ENCODE measurements at regions not wholly inside any gene's neighbourhood (a gene's known extent, or its start where the extent isn't known, plus 50 kb on each side); places are given as distances from the start of the nearest gene placed in this dataset.

DNA sequence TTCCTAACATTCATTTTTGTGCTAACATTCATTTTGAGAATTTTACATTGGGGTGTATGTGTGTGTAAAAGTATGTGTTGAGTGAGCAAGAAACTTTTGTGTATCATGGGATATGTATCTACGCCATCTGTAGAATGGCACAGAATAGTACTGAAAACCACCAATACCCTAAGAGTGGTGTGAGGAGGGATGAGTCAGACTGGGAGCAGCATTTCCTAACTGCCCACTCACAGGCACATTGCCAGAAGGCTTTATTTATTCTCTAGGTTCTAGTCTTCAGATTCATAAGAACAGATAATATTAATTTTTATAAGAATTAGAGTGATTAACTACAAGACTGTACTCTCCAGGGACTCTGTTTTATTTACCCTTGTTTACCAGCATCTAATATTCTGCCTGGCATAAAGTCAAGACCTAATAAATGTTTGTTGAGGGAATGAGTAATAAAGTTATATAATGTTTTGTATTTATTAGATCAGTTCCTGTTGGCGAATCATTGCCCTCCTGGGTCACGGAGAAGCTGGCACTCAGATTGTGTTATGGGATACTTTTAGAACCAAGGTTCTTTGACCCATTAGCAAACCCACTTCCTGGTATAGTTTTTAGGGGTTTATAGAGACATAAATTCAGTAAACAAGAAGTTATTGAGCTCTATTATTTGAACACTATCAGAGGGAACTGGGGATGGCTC, 159.1 kb upstream of the PPP2R2B start:
- DNase-seq (ENCODE audit: low spot score): peak; percentile 73

DNA sequence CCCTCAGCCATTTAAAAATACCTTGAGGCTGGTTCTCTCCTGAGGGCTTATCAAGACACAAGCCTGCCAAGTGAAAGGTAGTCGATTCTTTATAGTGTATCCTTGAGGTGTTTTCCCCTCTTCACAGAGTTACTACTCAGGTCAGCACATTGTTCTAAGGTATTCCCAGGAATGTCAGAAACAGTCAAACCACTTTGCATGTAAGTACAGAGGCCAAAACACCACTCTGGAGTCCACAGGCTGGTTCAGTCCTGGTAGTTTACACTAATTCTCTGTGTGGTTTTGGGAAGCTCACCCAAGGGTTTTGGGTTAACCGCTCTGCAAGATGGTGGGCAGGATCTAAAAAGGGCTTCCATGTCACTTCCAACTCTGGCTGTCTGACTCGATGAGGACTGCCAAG, 162.3 kb upstream of the PPP2R2B start:
- DNase-seq (ENCODE audit: low spot score): no peak

DNA sequence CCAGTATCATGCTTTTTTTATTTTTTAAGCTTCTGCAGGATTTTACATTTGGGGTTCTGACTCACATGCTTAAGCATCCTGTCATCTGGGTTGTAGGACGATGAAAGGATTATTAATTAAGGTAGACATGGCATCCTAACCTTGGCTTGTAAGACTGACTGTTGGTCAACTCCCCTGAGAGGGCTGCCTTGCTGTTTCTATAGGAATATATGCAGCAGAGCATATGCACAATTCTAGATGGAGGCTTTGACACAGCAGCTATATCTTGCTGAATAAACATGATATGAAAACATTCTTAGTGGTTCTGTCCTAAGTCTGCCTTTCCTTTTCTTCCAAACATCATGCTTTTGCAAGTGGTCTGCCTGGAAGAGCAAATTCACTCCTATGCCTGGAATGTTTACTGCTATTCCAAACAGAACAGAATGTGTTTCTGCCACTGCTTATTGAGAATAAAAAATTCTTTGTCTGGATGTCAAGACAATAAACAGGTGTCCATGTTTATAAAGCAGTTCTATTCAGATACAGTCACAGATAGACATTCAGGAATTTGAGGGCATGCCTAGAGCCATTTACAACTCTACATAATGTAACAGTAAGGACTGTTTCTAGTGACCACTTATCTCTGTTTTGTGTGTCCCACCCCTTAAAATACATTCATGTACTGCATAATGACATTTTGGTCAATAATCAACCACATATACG, 166.2 kb upstream of the PPP2R2B start:
- no peak for DNase-seq (ENCODE audit: low spot score)

DNA sequence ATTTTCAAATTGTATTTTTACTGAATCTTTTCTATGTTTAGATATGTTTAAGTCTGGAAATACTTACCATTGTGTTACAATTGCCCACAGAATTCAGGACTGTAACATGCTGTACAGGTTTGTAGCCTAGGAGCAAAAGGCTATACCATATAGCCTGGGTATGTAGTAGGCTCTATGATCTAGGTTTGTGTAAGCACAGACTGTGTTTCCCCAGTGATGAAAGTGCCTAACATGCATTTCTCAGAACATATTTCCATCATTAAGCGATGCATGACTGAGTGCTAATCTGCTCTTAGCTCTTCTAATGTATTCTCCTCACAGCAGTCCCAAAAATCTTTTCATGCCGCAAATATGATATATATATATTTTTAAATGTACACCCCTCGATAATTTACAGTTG, 166.7 kb upstream of the PPP2R2B start:
- DNase-seq (ENCODE audit: low spot score): no peak

DNA sequence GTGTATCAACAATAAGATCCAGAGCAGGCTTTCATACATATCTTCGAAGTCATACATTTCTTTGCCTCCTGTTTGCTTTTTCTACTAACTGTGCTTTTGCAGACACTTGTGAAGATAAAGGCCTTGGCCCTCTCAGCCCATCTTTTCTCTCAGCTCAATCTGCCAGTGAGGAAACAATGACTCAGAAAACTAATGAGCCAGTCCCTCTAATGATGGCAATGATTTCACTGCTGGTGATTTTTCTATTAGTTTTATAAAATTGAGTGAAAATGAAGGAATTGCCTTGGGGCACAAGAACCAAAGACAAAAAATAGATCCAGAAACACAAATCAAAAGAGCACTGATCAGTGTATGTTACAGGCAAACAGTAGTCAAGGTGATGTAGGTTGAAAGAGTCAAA, 167.7 kb upstream of the PPP2R2B start:
- no peak for DNase-seq (ENCODE audit: low spot score)

DNA sequence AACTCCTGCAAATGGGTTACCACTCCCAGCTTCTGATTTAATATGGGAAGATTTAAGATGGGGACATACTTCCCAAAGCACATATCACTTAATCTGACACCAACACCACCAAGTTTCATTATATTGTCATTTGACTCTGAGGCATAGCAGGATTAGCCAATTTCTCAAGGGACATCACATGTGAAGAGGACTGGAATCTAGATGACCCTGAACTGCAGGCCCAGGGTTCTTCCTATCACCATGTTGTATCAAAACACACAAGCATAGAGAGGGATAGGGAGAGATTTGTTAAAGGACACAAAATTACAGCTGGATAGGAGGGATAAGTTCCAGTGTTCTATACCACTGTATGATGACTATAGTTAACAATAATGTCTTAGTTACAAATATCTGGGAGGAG, 168.3 kb upstream of the PPP2R2B start:
- DNase-seq (ENCODE audit: low spot score): no peak

DNA sequence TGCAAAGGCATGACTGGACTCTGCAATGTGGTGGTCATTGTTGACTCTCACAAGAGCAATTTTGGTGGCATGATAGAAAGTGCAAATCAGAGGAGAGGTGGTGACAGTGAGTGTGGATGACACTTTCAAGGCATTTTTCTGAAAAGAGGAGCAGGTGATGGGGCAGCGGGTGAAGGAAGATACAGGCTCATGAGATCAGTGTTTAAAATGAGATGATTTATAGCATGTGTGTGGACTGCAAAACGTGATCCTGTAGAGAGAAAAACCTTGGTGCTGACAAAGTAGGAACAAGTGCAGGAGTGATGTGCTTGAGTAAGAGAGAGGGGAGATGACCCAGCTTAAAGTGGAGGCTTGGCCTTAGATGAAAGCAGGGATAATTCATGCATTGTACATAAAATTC, 171.2 kb upstream of the PPP2R2B start:
- no peak for DNase-seq (ENCODE audit: low spot score)

DNA sequence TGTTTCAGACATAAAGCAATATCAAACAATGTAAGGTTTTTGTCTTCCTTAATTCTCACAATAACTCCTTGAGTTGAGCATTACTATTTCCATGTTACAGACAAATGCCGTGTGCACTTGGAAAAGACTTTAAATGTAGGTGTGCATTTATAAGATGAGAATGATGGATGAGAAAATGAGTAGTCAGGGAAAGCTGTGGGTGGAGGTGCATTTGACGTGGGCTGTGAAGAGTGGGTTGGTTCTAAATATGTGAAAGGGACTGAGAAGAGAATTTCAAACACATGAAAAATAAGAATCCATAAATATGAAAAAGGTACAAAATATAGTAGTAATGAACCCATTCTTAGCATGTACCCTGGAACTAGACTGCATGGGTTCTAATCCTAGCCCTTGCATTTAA, 171.6 kb upstream of the PPP2R2B start:
- DNase-seq (ENCODE audit: low spot score): no peak

DNA sequence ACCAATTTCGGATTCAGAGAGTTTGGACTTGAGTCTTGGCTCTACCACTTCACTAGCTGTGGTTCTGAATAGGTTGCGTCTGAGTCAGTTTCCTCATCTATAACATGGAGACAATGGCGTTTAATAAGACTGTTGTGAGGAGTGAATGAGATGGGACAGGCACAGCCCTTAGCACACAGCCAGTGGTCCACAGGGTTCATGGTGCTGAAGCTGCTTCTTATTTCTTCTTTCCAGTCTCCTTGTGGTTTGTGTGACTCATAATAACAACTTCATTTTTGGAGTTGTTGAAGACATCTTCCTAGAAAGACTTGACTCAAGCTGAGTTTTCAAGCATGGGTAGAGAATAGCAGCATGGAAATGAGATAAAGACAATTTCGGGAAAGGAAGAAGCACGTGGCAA, 172.6 kb upstream of the PPP2R2B start:
- DNase-seq (ENCODE audit: low spot score): no peak

DNA sequence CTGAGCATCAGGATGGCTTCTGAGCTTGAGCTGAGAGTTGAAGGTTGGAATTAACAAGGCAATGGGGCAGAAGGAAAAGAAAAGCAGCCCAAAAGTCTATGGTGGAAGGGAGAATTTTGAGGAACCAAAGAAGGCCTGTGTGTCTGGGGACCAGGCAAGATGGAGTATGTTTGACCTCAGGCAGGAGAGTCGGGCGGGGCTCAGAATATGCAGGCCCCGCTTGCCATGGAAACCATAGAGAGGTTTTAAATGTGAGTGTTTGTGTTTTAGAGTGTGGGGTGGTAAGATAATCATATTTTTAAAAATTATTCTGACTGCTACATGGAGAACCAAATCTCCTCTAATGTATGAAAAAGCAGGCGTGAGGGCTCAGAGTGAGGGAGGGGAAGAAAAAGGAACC, 174.0 kb upstream of the PPP2R2B start:
- no peak for DNase-seq (ENCODE audit: low spot score)

DNA sequence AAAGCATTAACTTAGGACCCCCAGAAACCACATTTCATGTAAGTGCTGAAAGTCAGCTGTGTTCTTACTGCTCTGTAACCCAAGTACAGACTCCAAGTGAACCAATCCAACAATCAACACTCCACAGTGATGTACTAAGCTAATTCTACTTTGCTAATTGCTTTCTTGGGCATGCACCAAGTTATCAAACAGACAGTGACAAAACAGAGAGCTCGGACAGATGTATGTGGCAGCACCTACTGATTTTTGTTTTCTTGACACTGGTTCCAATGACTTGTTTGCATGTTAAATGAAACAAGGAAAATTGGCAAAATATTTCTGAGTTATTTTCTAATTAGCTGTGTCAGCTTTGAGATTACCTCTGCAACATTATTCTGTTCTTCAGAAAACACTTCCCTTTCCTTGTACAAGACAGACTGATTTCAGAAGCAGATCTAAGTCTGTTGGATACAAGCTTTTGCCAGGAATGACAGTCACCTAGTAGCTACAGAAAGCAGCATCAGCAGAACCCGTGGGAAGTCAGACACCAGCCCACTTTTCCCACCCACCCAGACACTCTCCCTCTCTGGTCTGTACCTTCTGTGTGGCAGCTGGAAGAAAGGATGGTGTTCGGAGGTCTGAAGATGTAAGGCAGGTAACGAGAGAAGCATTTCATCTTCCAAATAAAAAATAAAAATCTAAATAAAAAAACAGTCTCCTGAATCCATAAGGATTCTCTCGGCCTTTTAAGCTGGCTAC, 176.7 kb upstream of the PPP2R2B start:
- DNase-seq (ENCODE audit: low spot score): no peak

DNA sequence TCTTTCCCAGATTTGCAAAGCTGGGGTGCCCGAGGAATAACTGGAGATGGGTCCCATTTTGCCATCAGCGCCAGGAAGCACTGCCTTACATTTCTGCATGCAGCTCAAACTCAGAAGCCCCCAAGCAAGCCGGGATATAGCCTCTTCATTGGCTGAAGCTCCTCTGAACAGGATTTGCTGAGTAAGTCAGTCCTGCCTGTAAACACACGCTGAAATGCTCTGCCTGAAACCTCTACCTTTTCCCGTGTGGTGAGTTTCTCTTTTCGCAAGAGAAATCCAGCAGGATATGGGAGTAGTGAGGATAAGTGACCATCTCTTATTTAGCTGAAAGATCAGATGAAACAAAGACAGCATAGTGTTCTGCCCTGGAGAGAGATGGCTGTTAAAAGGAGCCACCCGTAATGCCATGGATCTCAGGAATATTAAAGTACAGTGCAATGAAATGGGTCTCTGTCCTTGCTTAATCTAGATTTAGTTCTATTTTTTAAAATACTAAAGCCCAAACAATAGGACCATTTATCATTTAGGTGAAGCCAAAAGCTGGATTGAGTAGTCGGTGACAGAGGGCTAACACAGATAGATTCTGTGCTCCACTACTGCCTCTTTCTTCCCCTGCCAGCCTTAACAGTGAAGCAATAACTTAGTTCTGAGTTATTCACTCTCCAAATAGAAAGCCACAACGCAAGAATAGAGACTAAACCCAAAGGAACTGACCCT, 177.5 kb upstream of the PPP2R2B start:
- DNase-seq (ENCODE audit: low spot score): no peak

DNA sequence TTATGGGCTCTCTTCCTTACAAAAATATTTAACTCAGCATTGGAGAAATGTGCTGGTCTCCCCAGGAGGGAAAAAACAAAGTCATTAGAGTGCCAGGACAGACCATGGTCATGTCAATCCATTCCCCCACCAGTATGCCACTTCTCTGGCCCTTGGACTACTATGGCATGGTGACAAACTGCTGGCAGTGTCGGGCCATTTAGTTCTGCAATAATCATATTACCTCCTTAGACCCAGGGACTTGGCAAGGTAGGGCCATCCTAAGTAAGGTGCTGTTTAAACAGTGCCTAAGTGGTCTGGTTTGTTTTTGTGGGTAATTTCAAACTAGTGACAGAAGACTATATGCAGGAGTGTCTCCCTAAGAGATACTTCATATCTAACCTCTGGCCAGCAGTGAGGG, 177.8 kb upstream of the STK32A start:
- DNase-seq (ENCODE audit: low spot score): no peak

DNA sequence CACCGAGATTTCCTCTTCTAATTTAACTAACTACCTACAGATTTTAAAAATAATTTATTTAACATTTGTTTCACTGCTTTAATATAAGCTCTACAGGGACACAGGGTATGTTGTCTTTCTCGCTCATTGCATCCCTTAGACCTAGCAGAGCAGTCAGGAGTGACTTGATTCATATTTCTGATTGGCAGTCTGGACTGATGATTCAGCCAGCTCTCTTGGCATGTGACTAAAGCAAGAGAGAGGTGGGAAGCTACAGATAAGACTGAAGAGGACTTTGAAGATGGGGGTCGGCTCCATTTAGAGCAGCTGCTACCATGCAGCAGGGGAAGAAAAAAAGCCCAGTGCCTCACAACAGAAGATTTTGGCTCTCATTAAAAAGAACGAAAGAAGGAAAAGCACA, 173.4 kb upstream of the STK32A start:
- no peak for DNase-seq (ENCODE audit: low spot score)

DNA sequence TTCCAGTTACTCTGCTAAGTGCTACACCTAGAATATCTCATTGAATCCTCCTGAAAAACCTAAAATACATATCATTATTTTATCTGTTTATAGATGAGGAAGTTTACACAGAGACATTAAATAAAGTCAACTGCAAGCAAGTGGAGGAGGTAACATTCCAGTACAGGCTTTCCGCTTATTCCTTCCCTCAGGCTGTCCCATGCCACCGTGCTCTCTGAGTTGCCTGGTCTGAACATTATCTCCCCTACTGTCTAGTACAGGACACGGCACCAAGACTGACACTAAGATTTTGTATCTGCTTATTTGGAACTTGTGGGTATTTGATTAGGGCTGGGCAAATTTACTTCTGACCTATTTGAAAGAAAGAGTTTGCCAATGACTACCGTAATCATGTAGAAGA, 172.4 kb upstream of the STK32A start:
- no peak for DNase-seq (ENCODE audit: low spot score)

DNA sequence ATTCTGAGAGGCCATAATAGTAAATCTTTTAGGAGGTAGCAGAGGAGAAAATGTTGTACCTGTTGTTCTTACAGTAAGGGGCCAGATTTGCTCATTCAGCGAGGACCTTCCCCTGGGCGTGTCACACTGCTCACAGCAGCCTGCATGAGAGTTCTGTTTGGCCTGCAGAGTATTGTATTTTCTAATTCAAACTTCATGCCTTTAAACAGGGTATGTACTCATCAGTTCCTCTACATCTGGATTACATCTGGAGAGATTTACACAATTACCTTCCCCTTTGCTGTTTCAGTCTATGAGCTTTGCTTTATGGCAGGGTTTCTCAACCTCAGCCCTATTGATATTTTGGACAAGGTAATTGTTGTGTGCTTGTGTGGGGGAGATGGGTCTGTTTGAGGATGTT, 170.9 kb upstream of the STK32A start:
- DNase-seq (ENCODE audit: low spot score): no peak

DNA sequence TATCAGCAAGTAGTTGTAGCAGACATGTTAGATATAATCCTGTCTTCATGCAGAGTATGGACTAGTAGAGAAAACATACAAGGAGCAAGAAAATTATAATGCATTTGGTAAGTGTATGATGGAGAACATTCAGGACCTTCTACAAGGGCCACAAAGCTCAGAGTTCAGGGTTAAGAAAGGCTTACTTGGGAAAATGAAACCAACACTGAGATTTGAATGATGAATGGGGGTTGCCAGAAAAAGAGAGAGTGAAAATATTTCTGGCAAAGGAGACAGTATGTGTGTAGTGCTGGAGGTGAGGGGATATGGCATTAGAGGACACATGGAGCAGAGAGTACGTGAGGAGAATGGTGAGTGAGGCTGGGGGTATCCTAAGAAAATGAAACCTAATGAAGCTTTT, 169.8 kb upstream of the STK32A start:
- no peak for DNase-seq (ENCODE audit: low spot score)

DNA sequence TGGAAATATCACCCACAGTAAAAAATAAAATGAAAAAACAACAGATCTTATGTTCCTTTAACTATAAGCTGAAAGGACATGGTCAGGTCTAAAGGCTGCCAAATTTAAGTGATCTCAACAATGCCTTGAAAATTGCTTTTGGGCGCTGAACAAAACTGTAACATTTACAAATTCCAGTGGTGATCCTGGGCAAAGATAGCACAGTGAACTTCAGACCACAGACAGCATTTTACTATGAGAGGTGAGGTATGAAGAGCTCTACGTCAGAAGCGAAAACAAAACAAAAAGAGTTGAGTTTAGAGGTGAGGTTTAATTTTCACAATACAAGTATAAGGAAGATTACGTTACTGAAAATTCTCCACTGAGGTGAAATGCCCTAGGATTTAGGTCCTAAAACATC, 165.8 kb upstream of the STK32A start:
- DNase-seq (ENCODE audit: low spot score): no peak

DNA sequence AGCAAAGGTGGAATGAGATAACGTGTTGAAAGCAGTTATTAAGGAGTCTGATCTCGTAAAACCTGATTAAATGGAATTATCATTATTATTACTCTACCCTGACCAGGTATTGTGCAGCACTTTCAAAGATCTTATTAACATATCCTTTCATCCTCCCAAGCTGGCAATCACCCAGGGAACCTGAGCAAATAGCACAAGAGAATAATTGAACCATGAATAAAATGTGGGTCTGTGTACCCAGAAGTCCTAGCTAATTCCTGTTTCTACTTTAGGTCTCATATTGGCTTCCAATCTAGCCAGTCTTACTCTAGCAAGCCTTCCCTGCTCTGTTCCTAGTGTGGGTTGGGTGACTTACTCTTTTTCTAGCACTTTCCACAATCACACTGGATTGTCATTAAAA, 162.2 kb upstream of the STK32A start:
- peak; percentile 45 for DNase-seq (ENCODE audit: low spot score)

DNA sequence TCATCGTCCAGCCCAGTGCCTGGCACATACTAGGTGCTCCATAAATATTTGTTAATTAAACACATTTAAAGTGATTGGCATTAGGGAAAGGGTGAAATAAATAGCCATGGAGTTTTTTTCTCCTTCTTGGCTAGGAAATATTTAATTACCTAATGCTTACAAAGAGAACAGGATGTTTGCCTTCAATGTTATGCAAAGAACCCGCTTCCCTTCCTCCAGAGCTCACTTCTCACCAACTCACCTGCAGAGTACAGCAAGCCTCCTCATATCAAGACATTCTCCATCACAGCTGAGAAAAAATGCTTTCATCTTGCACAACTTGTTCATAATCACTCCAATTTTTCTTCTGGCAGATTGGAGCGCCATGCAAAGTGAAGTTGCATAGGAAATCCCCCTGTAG, 161.7 kb upstream of the STK32A start:
- DNase-seq (ENCODE audit: low spot score): no peak

DNA sequence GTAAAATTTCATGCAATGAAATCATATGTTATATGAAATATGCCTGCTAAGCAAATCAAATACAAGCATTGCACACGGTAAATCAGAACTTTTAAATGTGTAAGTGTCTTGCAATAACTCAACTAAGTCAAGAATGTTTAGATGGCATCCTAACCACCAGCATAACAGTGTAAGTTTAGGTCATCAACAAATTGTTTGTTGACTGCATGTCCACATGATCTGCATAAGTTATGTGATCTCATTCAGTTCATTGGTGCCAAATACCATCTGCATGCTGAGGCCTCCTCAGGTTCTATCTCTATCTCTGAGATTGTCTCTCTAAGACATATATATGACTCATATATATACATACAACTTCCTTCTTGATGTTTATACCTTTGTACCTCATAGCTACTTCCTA, 159.6 kb upstream of the STK32A start:
- DNase-seq (ENCODE audit: low spot score): no peak

DNA sequence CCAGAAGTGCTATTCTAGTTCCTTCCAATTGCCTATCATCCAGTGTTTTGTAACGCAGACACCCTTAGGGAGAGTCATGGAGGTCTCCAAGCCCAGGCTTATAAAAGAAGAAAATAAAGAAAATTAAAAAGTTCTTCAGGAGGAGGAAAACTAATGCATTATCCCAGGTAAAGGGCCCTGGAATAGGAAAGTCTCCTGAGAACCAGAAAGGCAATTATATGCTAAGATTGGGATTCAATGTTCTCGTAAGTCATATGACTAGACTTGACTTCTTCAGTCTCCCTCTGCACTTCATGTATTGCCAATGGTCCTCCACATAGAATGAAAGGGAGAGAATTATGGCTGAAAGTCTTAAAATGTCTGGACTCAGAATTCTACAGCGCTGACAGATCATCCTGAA, 154.4 kb upstream of the STK32A start:
- DNase-seq (ENCODE audit: low spot score): no peak
